VCaP (cell line): ENCODE measurements at regions not wholly inside any gene's neighbourhood (a gene's known extent, or its start where the extent isn't known, plus 50 kb on each side); places are given as distances from the start of the nearest gene placed in this dataset.
"Not testable (repeated sequence)": the region's sequence is repeated elsewhere in the genome, so short reads cannot be mapped to it uniquely, and the experiment has no call there.

Experiments used
- H3K27ac ChIP-seq: fragments of 450-650 bp; 2 replicates; pipeline ENCODE4 v1.5.1; 2017
- CTCF ChIP-seq: fragments of 450-650 bp; conservative IDR thresholded peaks from 2 replicates; pipeline ENCODE4 v1.5.1; 2017; ENCODE audit warnings: mild to moderate bottlenecking, moderate library complexity

DNA sequence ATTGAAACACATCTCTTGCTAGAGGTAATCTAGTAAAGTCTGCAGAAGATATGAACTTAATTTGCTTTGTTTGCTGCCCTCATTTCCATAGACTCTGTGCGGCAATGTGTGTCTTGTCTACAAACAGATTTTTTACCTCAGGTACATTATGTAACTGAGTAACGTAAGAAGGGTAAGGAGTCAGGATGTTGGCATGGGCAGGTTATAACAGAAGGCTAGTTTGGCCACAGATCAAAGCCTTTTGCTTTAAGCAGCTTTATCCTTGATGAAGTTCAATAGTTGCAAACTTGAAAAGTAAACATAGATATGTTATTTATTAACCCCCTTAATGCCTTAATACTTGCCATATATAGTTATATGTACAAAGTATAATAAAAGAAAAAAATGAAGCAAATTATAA, 391.6 kb upstream of the FKBP1C start:
- peak overlapping the region; percentile 67 for H3K27ac ChIP-seq
- TF ChIP-seq CTCF, result no peak

GRCh38 chr6:62808565-62809293, 402.5 kb upstream of the FKBP1C start:
- H3K27ac ChIP-seq, result no peak overlapping the region
- TF ChIP-seq CTCF, result no peak

- no peak for TF ChIP-seq CTCF
- H3K27ac ChIP-seq, result peak overlapping the region; percentile 61
Observed at GRCh38 chr6:62805431-62805830, 405.8 kb upstream of the FKBP1C start.

DNA sequence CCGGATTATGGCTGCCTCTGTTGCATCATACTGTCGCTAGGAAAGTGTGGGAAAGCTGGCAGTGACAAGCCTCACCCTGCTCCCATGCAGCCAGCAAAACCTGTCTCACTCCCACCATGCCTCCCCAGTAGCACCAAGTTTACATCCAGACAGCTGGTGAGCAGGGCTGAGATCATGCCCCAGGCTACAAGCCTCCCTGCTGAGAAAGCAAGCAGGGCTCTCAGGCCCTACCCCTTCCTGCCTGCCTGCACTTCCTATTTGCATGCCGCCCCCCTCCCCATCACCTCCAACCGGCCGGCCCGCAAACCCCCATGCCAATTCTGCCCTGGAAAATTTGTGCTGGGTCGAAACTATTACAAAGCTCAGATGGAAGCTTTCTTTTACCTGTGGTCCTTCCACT, 408.2 kb upstream of the FKBP1C start:
- H3K27ac ChIP-seq, result peak overlapping the region; percentile 61; the same call in 1 of the 2 replicates
- TF ChIP-seq CTCF, result no peak

- TF ChIP-seq CTCF, result no peak
Observed at GRCh38 chr6:62797190-62797589, 414.1 kb upstream of the FKBP1C start.

DNA sequence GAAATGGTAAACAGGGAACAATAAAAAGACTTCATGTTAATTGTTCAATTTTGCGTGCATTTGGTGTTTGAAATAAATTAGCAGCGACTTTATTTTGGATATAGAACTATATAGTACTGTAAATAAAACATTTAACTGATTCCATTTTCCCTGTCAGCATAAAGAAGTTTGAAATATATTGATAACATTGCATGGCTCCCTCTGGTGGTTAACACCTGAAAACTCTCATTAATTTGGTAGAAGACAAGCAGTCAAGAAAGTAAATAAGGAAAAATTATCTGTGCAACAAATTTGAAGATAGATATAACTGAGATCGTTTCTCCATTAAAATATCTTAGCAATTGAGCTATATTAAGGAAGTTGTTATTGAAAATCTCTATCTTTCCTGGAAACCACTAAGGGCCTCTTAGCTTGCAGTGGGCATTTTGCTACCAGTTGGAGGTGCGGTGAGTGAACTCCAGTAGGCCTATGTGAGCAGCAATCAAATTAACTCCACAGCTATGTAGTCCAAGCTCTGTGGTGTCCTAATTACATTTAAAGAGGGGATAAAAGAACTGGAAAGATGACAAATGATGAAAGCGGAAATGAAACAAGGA, 435.7 kb upstream of the FKBP1C start:
- no peak overlapping the region for H3K27ac ChIP-seq
- peak; percentile 83 for TF ChIP-seq CTCF

More at GRCh38 chr6:62797190-62797589, 414.1 kb upstream of the FKBP1C start:
- H3K27ac ChIP-seq, result no peak overlapping the region

GRCh38 chr6:62766174-62766573, 445.1 kb upstream of the FKBP1C start:
- not testable (repeated sequence) for H3K27ac ChIP-seq

DNA sequence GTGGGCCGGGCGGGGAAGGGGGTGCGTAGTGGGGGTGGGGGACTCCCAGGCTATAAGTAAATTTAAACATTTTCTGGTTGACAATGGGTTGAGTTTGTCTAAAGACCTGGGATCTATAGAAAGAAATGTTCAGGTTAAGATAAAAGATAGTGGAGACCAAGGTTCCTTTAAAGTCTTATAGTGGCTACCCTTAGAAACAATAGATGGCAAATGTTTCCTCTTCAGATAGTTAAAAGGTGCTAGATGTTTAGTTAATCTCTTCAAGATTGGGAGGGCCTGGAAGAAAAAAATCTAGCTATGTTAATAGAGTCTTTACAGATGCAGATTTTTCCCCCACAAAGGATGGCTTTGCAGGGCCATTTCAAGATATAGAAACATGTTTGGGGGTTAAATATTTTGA, 446.4 kb upstream of the FKBP1C start:
- TF ChIP-seq CTCF, result no peak
- H3K27ac ChIP-seq, result no peak overlapping the region
